HG03460 (cell line): ENCODE measurements at regions not wholly inside any gene's neighbourhood (a gene's known extent, or its start where the extent isn't known, plus 50 kb on each side); places are given as distances from the start of the nearest gene placed in this dataset.

ENCODE experiments used
- ATAC-seq: cut with Tn5 transposase; IDR thresholded peaks from one replicate; pipeline ENCODE4 v1.9.1; 2021; ENCODE audit not compliant: unreplicated experiment

- ATAC-seq = no peak
These were observed 54.5 kb upstream of the VGLL3 start for GRCh38 chr3:87045473-87045872.

- no peak for ATAC-seq
These were observed 53.9 kb upstream of the VGLL3 start for GRCh38 chr3:87044846-87045245.

- ATAC-seq = no peak
These were observed 53.5 kb upstream of the VGLL3 start for GRCh38 chr3:87044409-87044808.

GRCh38 chr3:87041191-87041590 is 50.2 kb upstream of the VGLL3 start:
- ATAC-seq = no peak
